ENCODE measurements at regions not wholly inside any gene's neighbourhood (a gene's known extent, or its start where the extent isn't known, plus 50 kb on each side); places are given as distances from the start of the nearest gene placed in this dataset.

DNA sequence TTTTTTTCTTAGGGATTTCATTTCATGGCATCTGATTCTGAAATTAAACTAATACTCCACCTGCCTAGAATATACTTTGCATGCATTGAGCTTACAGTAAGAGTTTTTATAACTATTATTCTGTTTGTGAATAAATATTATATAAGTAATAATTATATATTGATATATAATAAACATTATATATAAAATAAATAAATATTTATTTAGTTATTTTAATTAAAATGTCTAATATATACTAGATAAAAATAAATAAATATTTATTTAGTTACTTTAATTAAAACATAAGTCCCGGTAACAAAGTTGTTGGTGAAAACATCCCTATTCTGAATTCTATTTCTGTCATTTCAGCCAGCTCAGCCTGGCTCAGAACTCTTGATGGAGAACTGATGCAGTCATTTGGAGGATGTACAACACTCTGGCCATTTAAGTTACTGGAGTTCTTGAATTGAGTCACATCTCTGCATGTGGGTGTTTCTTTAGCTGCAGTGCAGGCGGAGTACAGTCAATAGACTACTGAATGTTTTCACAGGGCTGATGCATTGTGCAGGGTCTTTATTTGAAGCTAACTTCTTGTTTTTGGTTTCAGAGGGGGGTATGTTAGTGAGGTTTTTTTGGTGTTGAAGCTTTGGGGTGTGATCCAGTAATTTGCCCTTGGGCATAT lies 508.9 kb upstream of the ADGRB3 start:
- TF ChIP-seq, protein P1, sequence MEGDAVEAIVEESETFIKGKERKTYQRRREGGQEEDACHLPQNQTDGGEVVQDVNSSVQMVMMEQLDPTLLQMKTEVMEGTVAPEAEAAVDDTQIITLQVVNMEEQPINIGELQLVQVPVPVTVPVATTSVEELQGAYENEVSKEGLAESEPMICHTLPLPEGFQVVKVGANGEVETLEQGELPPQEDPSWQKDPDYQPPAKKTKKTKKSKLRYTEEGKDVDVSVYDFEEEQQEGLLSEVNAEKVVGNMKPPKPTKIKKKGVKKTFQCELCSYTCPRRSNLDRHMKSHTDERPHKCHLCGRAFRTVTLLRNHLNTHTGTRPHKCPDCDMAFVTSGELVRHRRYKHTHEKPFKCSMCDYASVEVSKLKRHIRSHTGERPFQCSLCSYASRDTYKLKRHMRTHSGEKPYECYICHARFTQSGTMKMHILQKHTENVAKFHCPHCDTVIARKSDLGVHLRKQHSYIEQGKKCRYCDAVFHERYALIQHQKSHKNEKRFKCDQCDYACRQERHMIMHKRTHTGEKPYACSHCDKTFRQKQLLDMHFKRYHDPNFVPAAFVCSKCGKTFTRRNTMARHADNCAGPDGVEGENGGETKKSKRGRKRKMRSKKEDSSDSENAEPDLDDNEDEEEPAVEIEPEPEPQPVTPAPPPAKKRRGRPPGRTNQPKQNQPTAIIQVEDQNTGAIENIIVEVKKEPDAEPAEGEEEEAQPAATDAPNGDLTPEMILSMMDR (IDR thresholded peaks at IDR 0.05) = no peak
- TF ChIP-seq POLR2AphosphoS5 (IDR thresholded peaks at IDR 0.05) (no peak), EP300 (IDR thresholded peaks at IDR 0.05; ENCODE audit: low read depth) (no peak)
